ENCODE measurements at regions not wholly inside any gene's neighbourhood (a gene's known extent, or its start where the extent isn't known, plus 50 kb on each side); places are given as distances from the start of the nearest gene placed in this dataset.
A peak's percentile ranks its signal among the peaks of the same experiment; 100 is the strongest.

DNA sequence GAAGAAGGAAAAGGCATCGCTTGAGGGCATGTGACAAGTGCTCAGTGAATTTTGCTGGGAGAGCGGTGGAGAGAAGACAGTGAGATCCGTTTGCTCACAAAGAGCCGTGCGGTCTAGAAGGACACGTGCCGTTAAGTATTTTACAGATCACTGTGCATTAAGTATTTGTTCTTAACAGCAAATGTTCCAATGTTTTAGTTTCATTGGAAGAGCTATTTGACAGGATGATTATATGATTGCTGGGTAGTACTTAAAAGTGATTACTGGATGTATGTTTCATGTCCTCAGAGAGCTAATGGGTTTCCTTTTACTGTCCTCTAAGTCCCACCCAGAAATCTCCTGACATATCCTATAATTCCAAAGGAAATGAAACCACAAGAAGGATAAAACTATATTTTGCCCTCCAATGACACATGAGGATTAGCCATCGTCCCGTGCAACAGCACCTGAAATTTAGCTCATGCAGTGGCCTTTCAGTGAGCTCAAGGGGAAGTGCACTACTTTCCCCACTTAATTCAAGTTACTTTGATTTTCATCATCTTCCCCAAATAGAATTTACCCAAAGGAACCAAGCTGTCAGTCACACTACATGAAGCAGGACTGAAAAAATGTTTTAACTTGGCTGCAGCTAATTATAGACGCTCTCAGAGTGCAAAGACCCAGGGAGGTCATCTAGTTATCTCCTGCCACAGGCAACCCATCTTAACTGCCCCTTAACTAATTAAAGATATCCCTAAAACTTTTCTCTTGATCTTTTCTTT is 80.3 kb downstream of the KLF6 start:
- no peaks in the 10 kb centered on the region for H3K27me3 ChIP-seq (ENCODE audit: insufficient read depth, low read length, poor library complexity)
- H2BK5ac ChIP-seq (ENCODE audit: low read length) = no peak overlapping the region
- H3K4ac ChIP-seq (ENCODE audit: low read depth, low read length) = no peak overlapping the region
- no peaks in the 10 kb centered on the region for H3K79me2 ChIP-seq (ENCODE audit: control insufficient read depth, insufficient read depth, low read length)
- H3K4me2 ChIP-seq (ENCODE audit: low read length) = no peak overlapping the region
- H4K5ac ChIP-seq (ENCODE audit: low read length) = no peak overlapping the region
- DNase-seq = no peak
- H4K8ac ChIP-seq (ENCODE audit: low read depth, low read length) = no peak overlapping the region
- H3K36me3 ChIP-seq (ENCODE audit: control insufficient read depth, insufficient read depth, low read length) = no peaks in the 10 kb centered on the region
- no peak overlapping the region for H3K9ac ChIP-seq (ENCODE audit: low read length)
- H3K79me1 ChIP-seq (ENCODE audit: low read length) = no peaks in the 10 kb centered on the region
- no peak overlapping the region for H3K18ac ChIP-seq (ENCODE audit: low read length)
- H2AK5ac ChIP-seq (ENCODE audit: low read length) = no peak overlapping the region
- H2BK15ac ChIP-seq (replicated peaks; ENCODE audit: low read depth) = no peak overlapping the region
- H3K4me1 ChIP-seq (ENCODE audit: control insufficient read depth, low read depth, low read length) = peaks cover 2% of the 10 kb centered on the region
- no peak overlapping the region for H3K56ac ChIP-seq (ENCODE audit: low read length)
- no CpG with 5 or more reads among the region's 10 CpGs for WGBS (ENCODE audit: extremely low coverage, insufficient coverage, low lambda C conversion rate)
- no peak overlapping the region for H2BK120ac ChIP-seq (ENCODE audit: low read depth, low read length)
- no peak overlapping the region for H3K27ac ChIP-seq (ENCODE audit: low read depth, low read length)
- H3K4me3 ChIP-seq (ENCODE audit: low read length) = no peak overlapping the region
- no peak overlapping the region for H3K23ac ChIP-seq (ENCODE audit: low read length)

DNA sequence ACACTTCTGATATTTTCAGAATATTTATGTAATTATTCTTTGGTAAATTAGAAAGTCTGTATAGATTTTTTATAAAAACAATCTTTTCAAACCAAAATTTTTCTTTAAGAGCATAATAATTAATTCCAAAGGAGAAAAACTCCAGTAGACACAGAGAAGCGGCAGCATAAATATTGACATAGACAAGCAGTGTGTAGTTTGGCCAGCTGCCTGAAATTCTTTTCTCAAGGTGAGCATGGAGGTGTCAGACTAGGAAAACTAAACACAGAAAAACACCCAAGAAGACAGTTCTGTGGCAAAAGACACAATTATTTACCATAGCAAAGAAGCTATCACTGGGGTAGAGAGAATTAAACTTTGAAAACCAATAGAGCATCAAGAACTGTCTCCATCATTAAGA is 82.4 kb downstream of the KLF6 start:
- H3K4me1 ChIP-seq (ENCODE audit: control insufficient read depth, low read depth, low read length) = peaks cover 7% of the 10 kb centered on the region
- H3K56ac ChIP-seq (ENCODE audit: low read length) = no peak overlapping the region
- no peak overlapping the region for H3K4ac ChIP-seq (ENCODE audit: low read depth, low read length)
- H3K4me3 ChIP-seq (ENCODE audit: low read length) = no peak overlapping the region
- H3K23ac ChIP-seq (ENCODE audit: low read length) = no peak overlapping the region
- no peaks in the 10 kb centered on the region for H3K27me3 ChIP-seq (ENCODE audit: insufficient read depth, low read length, poor library complexity)
- H3K79me2 ChIP-seq (ENCODE audit: control insufficient read depth, insufficient read depth, low read length) = no peaks in the 10 kb centered on the region
- no peak overlapping the region for H3K9ac ChIP-seq (ENCODE audit: low read length)
- H2BK5ac ChIP-seq (ENCODE audit: low read length) = no peak overlapping the region
- H2BK120ac ChIP-seq (ENCODE audit: low read depth, low read length) = no peak overlapping the region
- DNase-seq = no peak
- no peak overlapping the region for H2AK5ac ChIP-seq (ENCODE audit: low read length)
- no peak overlapping the region for H4K8ac ChIP-seq (ENCODE audit: low read depth, low read length)
- H3K27ac ChIP-seq (ENCODE audit: low read depth, low read length) = no peak overlapping the region
- no peaks in the 10 kb centered on the region for H3K79me1 ChIP-seq (ENCODE audit: low read length)
- no peak overlapping the region for H3K4me2 ChIP-seq (ENCODE audit: low read length)
- H3K18ac ChIP-seq (ENCODE audit: low read length) = no peak overlapping the region
- no CpG with 5 or more reads among the region's 1 CpG for WGBS (ENCODE audit: extremely low coverage, insufficient coverage, low lambda C conversion rate)
- H3K36me3 ChIP-seq (ENCODE audit: control insufficient read depth, insufficient read depth, low read length) = no peaks in the 10 kb centered on the region
- no peak overlapping the region for H2BK15ac ChIP-seq (replicated peaks; ENCODE audit: low read depth)
- H4K5ac ChIP-seq (ENCODE audit: low read length) = no peak overlapping the region

DNA sequence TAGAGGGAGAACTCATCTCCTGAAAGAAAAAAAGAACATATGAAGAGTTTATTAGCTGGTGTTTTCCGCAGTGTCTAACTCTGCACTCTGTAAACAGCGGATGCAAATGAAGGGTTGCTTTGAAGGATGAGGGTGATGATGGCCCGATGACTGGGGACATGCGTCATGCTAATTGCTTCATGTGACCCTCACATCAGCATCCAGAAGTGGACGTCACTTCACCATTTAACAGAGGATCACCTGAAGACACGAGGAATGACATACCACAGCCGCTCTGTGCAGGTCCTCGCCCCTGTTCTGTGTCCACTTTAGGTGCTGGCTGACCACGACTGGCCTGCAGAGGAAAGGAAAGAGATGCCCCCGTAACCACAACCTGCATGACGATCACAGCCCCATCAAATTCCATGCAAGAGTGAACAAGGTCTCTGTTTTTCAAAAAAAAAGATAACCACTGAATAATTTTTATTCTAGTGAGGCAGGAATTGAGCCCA is 82.9 kb downstream of the KLF6 start:
- Histone ChIP-seq H3K4me2 (ENCODE audit: low read length) (no peak overlapping the region), H3K79me2 (ENCODE audit: control insufficient read depth, insufficient read depth, low read length) (no peaks in the 10 kb centered on the region), H3K27me3 (ENCODE audit: insufficient read depth, low read length, poor library complexity) (no peaks in the 10 kb centered on the region), H3K4ac (ENCODE audit: low read depth, low read length) (no peak overlapping the region), H3K18ac (ENCODE audit: low read length) (peak overlapping the region; percentile 33), H3K9ac (ENCODE audit: low read length) (no peak overlapping the region), H4K5ac (ENCODE audit: low read length) (no peak overlapping the region), H3K27ac (ENCODE audit: low read depth, low read length) (no peak overlapping the region), H3K23ac (ENCODE audit: low read length) (no peak overlapping the region), H2AK5ac (ENCODE audit: low read length) (no peak overlapping the region), H3K36me3 (ENCODE audit: control insufficient read depth, insufficient read depth, low read length) (no peaks in the 10 kb centered on the region), H3K79me1 (ENCODE audit: low read length) (no peaks in the 10 kb centered on the region), H2BK120ac (ENCODE audit: low read depth, low read length) (no peak overlapping the region), H3K4me1 (ENCODE audit: control insufficient read depth, low read depth, low read length) (peaks cover 7% of the 10 kb centered on the region), H2BK5ac (ENCODE audit: low read length) (no peak overlapping the region), H3K56ac (ENCODE audit: low read length) (no peak overlapping the region), H2BK15ac (replicated peaks; ENCODE audit: low read depth) (no peak overlapping the region), H3K4me3 (ENCODE audit: low read length) (no peak overlapping the region), H4K8ac (ENCODE audit: low read depth, low read length) (no peak overlapping the region)
- no CpG with 5 or more reads among the region's 11 CpGs for WGBS (ENCODE audit: extremely low coverage, insufficient coverage, low lambda C conversion rate)
- DNase-seq = no peak

DNA sequence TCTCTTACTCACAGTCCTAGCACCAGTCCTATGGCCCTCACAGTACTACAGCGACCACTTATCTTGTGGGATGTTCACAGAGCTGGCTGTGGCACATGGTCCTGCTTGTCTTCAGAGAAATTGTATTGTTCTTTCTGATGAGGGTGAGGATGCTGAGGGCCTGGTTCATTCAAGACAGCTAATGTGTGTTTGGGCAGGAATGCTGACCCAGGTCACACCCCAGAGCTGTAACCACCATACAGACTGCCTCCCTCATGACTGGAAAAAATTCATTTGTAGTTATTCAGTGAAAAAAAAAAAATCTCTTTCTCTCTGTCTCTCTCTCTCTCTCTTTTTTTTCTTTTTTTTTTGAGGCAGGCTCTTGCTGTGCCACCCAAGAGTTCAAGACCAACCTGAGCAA is 83.5 kb downstream of the KLF6 start:
- Histone ChIP-seq H3K27me3 (ENCODE audit: insufficient read depth, low read length, poor library complexity) (no peaks in the 10 kb centered on the region), H3K23ac (ENCODE audit: low read length) (no peak overlapping the region), H3K4me3 (ENCODE audit: low read length) (no peak overlapping the region), H2BK120ac (ENCODE audit: low read depth, low read length) (no peak overlapping the region), H3K4ac (ENCODE audit: low read depth, low read length) (no peak overlapping the region), H3K27ac (ENCODE audit: low read depth, low read length) (no peak overlapping the region), H3K56ac (ENCODE audit: low read length) (no peak overlapping the region), H2BK5ac (ENCODE audit: low read length) (no peak overlapping the region), H3K4me1 (ENCODE audit: control insufficient read depth, low read depth, low read length) (peaks cover 7% of the 10 kb centered on the region), H3K36me3 (ENCODE audit: control insufficient read depth, insufficient read depth, low read length) (no peaks in the 10 kb centered on the region), H3K79me1 (ENCODE audit: low read length) (no peaks in the 10 kb centered on the region), H3K18ac (ENCODE audit: low read length) (peak overlapping the region; percentile 33), H4K5ac (ENCODE audit: low read length) (no peak overlapping the region), H3K79me2 (ENCODE audit: control insufficient read depth, insufficient read depth, low read length) (no peaks in the 10 kb centered on the region), H3K4me2 (ENCODE audit: low read length) (no peak overlapping the region), H3K9ac (ENCODE audit: low read length) (no peak overlapping the region), H2AK5ac (ENCODE audit: low read length) (no peak overlapping the region), H4K8ac (ENCODE audit: low read depth, low read length) (no peak overlapping the region), H2BK15ac (replicated peaks; ENCODE audit: low read depth) (no peak overlapping the region)
- DNase-seq = no peak
- whole genome bisulfite sequencing (ENCODE audit: extremely low coverage, insufficient coverage, low lambda C conversion rate) = no CpG with 5 or more reads among the region's 1 CpG

DNA sequence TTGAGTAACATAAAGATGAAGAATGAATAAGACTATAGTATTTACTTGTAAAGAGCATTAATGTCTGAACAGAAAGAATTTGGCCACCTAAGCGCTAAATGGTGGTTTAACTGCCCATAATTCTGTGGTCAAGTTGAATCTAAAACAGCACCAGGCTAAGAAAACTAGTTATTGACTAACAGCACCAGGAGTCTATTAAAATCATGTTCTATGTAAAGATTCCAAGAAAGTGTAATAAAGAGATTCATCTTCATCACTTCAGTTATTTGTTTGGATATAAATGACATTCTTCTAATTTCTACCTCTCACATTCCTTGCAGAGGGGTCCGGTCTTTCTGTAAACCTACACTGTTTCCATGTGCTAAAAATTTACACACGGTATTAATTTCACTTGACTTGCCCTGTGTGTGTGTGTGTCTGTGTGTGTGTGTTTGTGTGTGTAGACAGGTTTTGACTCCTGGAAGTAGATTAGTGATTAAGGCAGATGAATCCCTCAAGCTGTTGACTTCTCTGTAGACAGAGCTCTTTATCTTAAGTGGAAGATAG is 84.4 kb downstream of the KLF6 start:
- H3K9ac ChIP-seq (ENCODE audit: low read length) = no peak overlapping the region
- no peak for DNase-seq

More for the DNA sequence above, 84.4 kb downstream of the KLF6 start:
- no peak overlapping the region for H3K4me3 ChIP-seq (ENCODE audit: low read length)
- WGBS (ENCODE audit: extremely low coverage, insufficient coverage, low lambda C conversion rate) = no CpG with 5 or more reads among the region's 3 CpGs
- no peaks in the 10 kb centered on the region for H3K79me2 ChIP-seq (ENCODE audit: control insufficient read depth, insufficient read depth, low read length)
- H2BK15ac ChIP-seq (replicated peaks; ENCODE audit: low read depth) = no peak overlapping the region
- peaks cover 7% of the 10 kb centered on the region for H3K4me1 ChIP-seq (ENCODE audit: control insufficient read depth, low read depth, low read length)
- no peak overlapping the region for H2AK5ac ChIP-seq (ENCODE audit: low read length)
- H3K27ac ChIP-seq (ENCODE audit: low read depth, low read length) = no peak overlapping the region
- no peak overlapping the region for H2BK5ac ChIP-seq (ENCODE audit: low read length)
- H3K36me3 ChIP-seq (ENCODE audit: control insufficient read depth, insufficient read depth, low read length) = no peaks in the 10 kb centered on the region
- H3K56ac ChIP-seq (ENCODE audit: low read length) = no peak overlapping the region
- H3K4ac ChIP-seq (ENCODE audit: low read depth, low read length) = no peak overlapping the region
- H2BK120ac ChIP-seq (ENCODE audit: low read depth, low read length) = no peak overlapping the region
- no peaks in the 10 kb centered on the region for H3K27me3 ChIP-seq (ENCODE audit: insufficient read depth, low read length, poor library complexity)
- no peak overlapping the region for H4K8ac ChIP-seq (ENCODE audit: low read depth, low read length)
- H3K18ac ChIP-seq (ENCODE audit: low read length) = no peak overlapping the region
- H3K23ac ChIP-seq (ENCODE audit: low read length) = no peak overlapping the region
- H3K79me1 ChIP-seq (ENCODE audit: low read length) = no peaks in the 10 kb centered on the region
- no peak overlapping the region for H4K5ac ChIP-seq (ENCODE audit: low read length)
- no peak overlapping the region for H3K4me2 ChIP-seq (ENCODE audit: low read length)

Measured in mesendoderm (in vitro differentiated cells).